SW480 (cell line): ENCODE measurements at regions not wholly inside any gene's neighbourhood (a gene's known extent, or its start where the extent isn't known, plus 50 kb on each side); places are given as distances from the start of the nearest gene placed in this dataset.

Source experiments
- DNase-seq: peaks from one replicate; pipeline ENCODE4 v3.0.0-alpha.2; 2016; ENCODE audit warnings: low spot score

DNA sequence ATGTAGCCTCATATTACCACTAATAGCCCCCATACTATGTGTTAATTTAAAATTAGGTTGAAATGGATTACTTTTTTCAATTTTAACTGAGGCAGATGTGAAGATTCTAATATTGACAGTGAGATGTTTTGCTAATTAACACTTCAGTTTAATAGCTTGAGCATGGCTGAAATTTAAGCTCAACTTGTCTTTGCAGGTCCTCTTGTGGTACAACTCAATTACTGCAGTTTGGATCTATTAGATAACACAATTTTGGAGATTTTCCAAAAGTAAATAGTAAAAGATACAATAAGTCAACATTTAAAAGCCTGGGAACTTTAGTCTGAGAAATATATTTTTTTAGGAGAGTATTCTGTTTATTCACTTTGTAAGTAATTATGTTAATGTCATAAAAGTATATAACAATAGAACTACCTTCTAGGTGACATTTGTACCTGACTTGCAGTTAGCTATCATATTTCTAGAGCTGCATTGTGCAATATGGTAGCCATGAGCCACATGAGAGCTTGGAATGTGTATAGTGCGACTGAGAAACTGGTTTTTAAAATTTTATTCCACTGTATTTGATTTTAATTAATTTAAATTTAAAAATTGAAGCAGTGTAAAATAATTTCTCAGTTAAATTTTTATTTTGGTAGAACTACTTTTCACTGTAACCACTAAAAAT is 73.1 kb upstream of the FMR1 start:
- peak; percentile 2 for DNase-seq

DNA sequence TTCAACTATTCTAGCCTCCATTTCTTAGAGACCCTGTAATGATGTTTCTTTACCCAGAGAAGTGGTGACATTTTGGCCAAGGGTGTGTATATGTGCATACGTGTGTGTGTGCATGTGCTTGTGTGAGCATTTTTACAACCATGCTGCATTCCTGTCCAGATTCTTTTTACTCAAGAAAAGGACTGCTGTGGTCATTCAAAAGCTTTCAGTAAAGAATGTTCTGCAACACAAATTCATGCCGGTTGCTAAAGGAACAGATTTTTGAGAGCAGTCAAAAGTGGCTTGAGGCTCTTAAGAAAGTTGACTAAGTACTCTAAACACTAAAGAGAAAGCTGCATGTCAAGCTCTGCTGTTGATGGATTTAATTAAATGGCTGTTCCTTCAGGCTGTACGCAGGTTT is 65.0 kb upstream of the FMR1 start:
- no peak for DNase-seq

DNA sequence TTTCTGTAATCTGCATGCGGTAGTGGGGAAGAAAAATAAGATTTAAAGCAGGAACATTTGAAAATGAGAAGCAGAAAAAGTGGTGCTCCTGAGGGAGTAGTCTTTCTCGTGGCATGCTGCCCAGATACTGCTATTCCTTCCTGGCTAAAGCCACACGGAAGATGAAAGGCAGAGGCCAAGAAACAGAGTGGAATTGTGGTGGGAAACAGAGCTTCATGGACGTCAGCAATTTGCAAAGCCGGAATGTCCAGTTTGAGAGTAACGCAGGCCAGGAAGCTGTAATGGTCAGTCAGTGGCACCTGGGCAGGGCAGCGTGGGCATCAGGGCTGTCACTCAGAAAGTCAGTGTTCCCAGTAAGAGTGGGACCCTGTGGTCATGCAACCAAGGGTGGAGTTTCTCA is 63.7 kb upstream of the FMR1 start:
- no peak for DNase-seq

- DNase-seq, result no peak
Measured at GRCh38 chrX:147848543-147849443, 62.9 kb upstream of the FMR1 start.

GRCh38 chrX:147850875-147851274 is 60.8 kb upstream of the FMR1 start:
- DNase-seq, result no peak

GRCh38 chrX:147853701-147854100 is 58.0 kb upstream of the FMR1 start:
- no peak for DNase-seq

DNA sequence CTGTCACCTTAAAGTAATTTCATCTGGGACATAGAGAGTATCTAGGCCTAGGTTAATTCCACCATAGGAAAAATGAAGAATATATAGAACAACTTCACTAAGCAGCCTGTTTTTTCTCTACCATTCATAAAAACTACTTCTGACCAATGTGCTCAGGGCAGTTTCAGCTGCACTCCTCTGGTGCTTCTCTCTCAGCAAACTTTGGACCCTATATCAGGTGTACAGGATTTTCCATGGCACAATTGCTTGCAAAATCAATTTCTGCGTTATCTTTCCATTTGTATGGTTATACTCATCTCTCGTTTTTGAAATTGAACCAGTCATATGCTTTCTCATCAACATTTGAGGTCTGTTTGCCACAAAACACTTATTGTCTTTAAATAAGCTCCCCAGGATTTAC is 52.1 kb upstream of the FMR1 start:
- no peak for DNase-seq
